Activated CD4-positive, alpha-beta T cell treated with anti-CD3 and anti-CD28 coated beads, Interleukin-2, amount 50 U/mL, for 24 hours (primary cell): ENCODE measurements at regions not wholly inside any gene's neighbourhood (a gene's known extent, or its start where the extent isn't known, plus 50 kb on each side); places are given as distances from the start of the nearest gene placed in this dataset.
A peak's percentile ranks its signal among the peaks of the same experiment; 100 is the strongest.
"Not testable (repeated sequence)": the region's sequence is repeated elsewhere in the genome, so short reads cannot be mapped to it uniquely, and the experiment has no call there.

ENCODE experiments used
- DNase-seq, 2 donors: peaks; one replicate each; pipeline ENCODE4 v3.0.0-alpha.2; 2020; ENCODE audit warnings: low read depth in 1 of 2, low spot score in 1 of 2

GRCh38 chr4:26044524-26044923 lies 130.5 kb downstream of the SMIM20 start:
- no peak for DNase-seq

DNA sequence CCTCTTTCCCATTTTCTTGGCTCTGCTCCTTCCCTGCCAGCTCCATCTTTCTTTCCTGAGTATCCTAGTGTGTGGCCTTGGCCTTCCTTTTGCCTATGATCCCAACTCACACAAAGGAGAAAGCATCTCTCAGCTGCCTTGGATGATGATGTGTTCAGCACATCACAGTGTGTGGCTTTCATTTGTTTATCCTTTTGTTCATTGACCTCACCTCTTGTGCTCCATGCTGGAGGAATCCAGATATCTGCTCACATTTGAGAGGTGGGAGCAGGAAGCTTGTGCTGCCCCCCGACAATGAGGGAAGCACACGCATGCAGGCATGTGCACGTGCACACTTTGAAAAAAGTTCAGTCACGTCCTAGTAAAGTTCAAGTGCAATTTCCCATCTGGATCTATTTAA lies 131.0 kb downstream of the SMIM20 start:
- no peak for DNase-seq

- DNase-seq, result no peak
Observed at GRCh38 chr4:26047795-26048194, 133.8 kb downstream of the SMIM20 start.

DNA sequence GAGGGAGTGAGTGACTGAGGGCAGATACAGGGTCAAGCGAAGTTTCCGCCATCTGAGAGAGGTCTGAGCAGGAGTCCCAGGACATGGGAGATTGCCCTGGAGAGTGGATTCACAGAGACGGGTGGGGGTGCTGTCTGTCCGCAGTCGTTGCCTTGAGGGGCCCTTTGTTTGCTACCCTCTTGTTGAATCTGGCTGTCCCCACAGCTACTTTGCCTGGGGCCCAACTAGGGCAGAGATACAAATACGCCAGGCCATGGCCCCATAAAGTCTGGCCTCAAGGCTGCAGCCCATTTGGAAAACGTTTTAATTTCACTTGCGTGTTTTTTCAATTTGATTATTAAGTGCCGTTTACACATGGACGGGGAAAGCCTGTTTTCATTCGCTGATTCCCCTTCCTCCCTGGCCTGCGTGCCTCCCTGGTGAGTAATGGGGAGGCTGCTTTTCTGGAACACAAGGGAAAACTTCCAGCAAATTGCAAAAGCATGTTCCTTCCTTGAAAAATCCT lies 134.4 kb downstream of the SMIM20 start:
- no peak for DNase-seq

GRCh38 chr4:26048950-26049349 lies 134.9 kb downstream of the SMIM20 start:
- DNase-seq, result no peak

- no peak for DNase-seq
Observed at GRCh38 chr4:26049447-26049846, 135.4 kb downstream of the SMIM20 start.

DNA sequence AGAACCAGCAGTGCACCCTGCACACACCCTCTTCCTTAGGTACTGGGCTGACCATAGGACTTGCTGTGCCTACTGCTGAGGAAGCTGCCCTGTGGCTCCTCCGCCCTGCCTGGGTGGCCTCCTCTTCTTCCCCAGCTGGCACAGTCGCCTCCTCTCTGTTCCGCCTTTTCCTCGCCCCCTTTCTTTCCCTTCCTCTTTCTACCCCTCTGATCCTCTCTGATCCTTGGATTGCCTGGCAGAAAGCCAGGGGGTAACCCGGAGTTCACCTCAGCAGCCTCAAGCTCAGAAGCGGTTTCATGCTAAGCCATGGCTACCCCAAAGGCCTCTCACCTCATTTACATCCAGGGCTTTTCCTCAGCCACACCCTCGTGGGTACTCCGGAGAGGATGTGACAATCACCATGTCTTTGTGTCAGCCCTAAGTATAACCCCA lies 136.2 kb downstream of the SMIM20 start:
- DNase-seq, result no peak

DNA sequence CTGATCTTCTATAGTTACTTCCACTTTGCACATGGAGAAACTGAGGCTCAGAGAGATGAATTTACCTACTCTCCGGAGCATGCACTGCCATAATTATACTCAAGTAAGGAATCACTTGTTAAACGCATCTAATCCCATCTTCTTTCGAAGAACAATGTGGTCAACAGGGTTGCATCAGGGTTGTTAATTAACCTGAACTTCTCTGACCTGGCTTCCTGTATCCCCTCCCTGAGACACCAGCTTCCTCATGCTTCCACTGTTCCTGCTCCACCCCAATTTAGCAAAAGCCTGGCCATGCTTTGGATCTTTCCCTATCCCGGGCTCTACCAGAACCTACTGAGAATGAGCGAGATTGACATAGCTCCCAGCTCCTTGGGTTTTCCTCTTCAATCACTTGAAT lies 136.7 kb downstream of the SMIM20 start:
- no peak for DNase-seq

- DNase-seq, result no peak
Observed at GRCh38 chr4:26051240-26051639, 137.2 kb downstream of the SMIM20 start.

GRCh38 chr4:26052663-26053541 lies 138.9 kb downstream of the SMIM20 start:
- DNase-seq, result no peak

DNA sequence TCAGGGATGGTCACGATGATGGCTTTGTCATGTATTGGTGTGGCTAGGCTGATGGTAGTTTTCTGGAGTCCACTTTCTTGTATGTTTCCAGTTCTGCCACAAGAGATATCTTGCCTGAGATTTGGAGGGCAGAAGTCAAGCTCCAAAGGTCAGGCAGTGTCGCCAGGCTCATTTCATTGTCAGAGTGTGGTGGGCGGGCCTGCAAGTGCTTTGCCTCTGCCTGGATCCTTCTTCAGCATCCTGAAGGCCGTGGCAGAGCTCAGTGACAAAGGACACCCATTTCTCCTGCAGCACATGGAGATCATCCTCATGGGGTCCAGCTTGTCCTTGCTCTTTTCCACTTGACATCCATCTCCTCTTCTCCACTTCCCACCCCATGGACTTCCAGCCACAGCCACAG lies 139.7 kb downstream of the SMIM20 start:
- no peak for DNase-seq

GRCh38 chr4:26055855-26056254 lies 141.8 kb downstream of the SMIM20 start:
- no peak for DNase-seq

DNA sequence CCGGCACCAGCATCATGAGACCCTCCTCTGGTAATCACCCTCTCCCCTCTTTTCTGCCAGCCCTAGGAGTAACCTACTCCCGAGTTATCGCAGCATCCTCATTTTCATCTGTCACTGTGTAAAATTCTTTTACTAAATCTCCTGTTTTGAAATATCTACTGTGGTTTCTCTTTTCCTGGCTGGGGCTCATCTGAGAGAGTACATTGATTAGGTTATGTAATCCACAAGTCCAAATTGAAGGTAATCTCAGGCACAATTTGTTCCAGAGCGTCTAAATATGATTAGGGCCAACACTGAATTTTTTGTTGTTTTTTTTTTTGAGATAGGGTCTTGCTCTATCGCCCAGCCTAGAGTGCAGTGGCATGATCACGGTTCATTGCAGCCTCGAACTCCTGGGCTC lies 142.4 kb downstream of the SMIM20 start:
- no peak for DNase-seq

- DNase-seq, result not testable (repeated sequence)
Observed at GRCh38 chr4:26057839-26058238, 143.8 kb downstream of the SMIM20 start.

GRCh38 chr4:26058537-26058936 lies 144.5 kb downstream of the SMIM20 start:
- DNase-seq, result peak in 1 of 2 donors; percentile 48

- DNase-seq, result no peak
Observed at GRCh38 chr4:26059391-26060154, 145.6 kb downstream of the SMIM20 start.

DNA sequence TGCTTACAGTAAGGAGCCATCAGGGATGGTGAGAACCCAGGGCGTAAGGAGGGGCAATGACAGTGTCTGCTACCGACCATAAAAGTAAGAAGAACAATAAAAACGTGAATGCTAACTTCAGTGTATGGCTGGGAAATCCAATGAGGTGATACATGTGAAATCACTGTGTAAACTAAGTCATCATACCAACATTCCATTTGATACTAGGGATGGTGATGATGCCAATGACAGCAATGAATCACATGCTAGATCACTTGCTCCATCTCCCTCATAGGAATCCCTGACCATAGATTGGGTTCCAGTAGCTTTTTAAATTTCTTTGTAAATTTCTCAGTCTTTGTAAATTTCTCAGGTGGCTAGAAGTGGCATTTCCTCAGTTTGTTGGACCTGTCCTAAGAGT lies 146.3 kb downstream of the SMIM20 start:
- DNase-seq, result no peak

GRCh38 chr4:26061248-26061986 lies 147.4 kb downstream of the SMIM20 start:
- no peak for DNase-seq

DNA sequence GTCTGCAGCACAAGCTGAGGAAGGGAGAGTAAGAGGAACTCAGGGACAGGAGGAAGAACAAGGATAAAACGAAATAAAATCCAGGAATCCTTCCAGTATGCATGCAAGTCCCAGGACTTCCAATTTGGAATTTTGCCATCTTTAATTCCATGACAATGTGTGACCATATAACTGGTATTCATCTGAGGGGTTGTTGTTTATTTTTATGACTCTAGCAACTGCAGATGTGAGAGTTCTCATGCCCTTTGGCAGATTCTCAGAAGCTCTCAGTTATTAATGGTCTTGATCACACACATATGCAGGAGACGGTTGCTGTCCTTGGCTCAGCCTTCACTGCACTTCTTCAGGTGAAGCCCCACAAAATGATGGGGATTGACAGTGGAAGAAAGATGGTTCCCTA lies 148.2 kb downstream of the SMIM20 start:
- no peak for DNase-seq

- DNase-seq, result not testable (repeated sequence)
Observed at GRCh38 chr4:26064009-26064408, 150.0 kb downstream of the SMIM20 start.

DNA sequence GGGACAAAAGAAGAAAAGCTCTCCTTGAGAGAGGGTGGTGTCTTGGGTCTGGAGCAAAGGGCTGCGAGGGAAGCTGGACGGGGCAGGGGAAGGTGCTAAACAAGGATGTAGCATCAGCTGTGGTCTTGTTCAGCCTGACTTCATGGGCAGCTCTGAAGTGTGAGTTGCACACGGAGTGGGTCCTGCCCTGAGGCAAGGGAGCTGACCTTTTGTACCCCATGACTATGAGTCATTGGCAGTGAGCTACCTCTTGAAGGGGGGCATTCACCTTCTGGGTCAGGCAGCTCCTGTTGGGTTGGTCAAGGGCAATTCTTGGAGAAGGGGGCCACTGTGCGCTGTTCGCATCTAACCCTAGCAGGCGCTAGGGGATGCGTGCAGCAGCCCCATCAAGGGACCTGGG lies 151.8 kb downstream of the SMIM20 start:
- no peak for DNase-seq
